Fibroblast of lung (primary cell): ENCODE measurements at regions not wholly inside any gene's neighbourhood (a gene's known extent, or its start where the extent isn't known, plus 50 kb on each side); places are given as distances from the start of the nearest gene placed in this dataset.
"Not testable (repeated sequence)": the region's sequence is repeated elsewhere in the genome, so short reads cannot be mapped to it uniquely, and the experiment has no call there.

Source experiments
- DNase-seq, 2 donors: peaks; one replicate each; pipeline versions ENCODE4 v3.0.0 to v3.0.0-alpha.2; 2010; ENCODE audit warnings: low read depth in 2 of 2
- H2AFZ ChIP-seq: 2 replicates; pipeline ENCODE4 v1.5.1; 2012; ENCODE audit warnings: low read length, control low read depth, inconsistent platforms
- H3K27ac ChIP-seq: 2 replicates; pipeline ENCODE4 v1.5.1; 2011; ENCODE audit warnings: low read length, control low read depth; ENCODE audit not compliant: insufficient read depth
- H3K27me3 ChIP-seq: 2 replicates; pipeline ENCODE4 v1.5.1; 2011; ENCODE audit warnings: mild to moderate bottlenecking, low read length; ENCODE audit not compliant: control insufficient read depth, insufficient read depth
- H3K36me3 ChIP-seq: 2 replicates; pipeline ENCODE4 v1.5.1; 2011; ENCODE audit warnings: low read length; ENCODE audit not compliant: control insufficient read depth, insufficient read depth
- H3K4me1 ChIP-seq: 2 replicates; pipeline ENCODE4 v1.5.1; 2011; ENCODE audit warnings: low read length; ENCODE audit not compliant: control insufficient read depth, insufficient read depth; ENCODE audit errors: extremely low read depth
- H3K4me2 ChIP-seq: 2 replicates; pipeline ENCODE4 v1.5.1; 2011; ENCODE audit warnings: low read length, control low read depth; ENCODE audit not compliant: insufficient read depth; ENCODE audit errors: extremely low read depth
- H3K4me3 ChIP-seq, 4 experiments: fragments of 200-600 bp in 1 of 4; sonication (generic) in 1 of 4; replicated peaks in 1 of 4; 2 replicates each; pipeline ENCODE4 v1.5.1; 2011 to 2016; ENCODE audit warnings: low read length in 4 of 4, low read depth in 3 of 4, mild to moderate bottlenecking in 3 of 4, control low read depth in 2 of 4, inconsistent platforms in 1 of 4, mixed read lengths in 1 of 4; ENCODE audit not compliant: insufficient read depth in 1 of 4; ENCODE audit errors: control extremely low read depth in 1 of 4
- H3K79me2 ChIP-seq: 2 replicates; pipeline ENCODE4 v1.5.1; 2012; ENCODE audit warnings: mild to moderate bottlenecking, low read length, inconsistent platforms; ENCODE audit not compliant: control insufficient read depth, insufficient read depth
- H3K9ac ChIP-seq: 2 replicates; pipeline ENCODE4 v1.5.1; 2011; ENCODE audit warnings: mild to moderate bottlenecking, low read length, control low read depth; ENCODE audit not compliant: insufficient read depth
- H3K9me3 ChIP-seq: 2 replicates; pipeline ENCODE4 v1.5.1; 2012; ENCODE audit warnings: low read depth, low read length; ENCODE audit not compliant: control insufficient read depth, insufficient read depth
- H4K20me1 ChIP-seq: 2 replicates; pipeline ENCODE4 v1.5.1; 2011; ENCODE audit warnings: low read length; ENCODE audit not compliant: control insufficient read depth, insufficient read depth; ENCODE audit errors: extremely low read depth
- EZH2 ChIP-seq: IDR thresholded peaks from 2 replicates; pipeline ENCODE4 v1.5.1; 2012; ENCODE audit warnings: low read length, control low read depth, mild to moderate bottlenecking; ENCODE audit errors: missing control alignments
- TF ChIP-seq, protein P1 (sequence below), 2 donors: IDR thresholded peaks in 1 of 2; conservative IDR thresholded peaks in 1 of 2; 1 replicate in 1 of 2; 2 replicates in 1 of 2; pipeline ENCODE4 v1.5.1; 2011 to 2012; ENCODE audit warnings: low read length in 2 of 2, control low read depth in 1 of 2, inconsistent platforms in 1 of 2, low read depth in 1 of 2, mild to moderate bottlenecking in 1 of 2

GRCh38 chr3:102727340-102727739, 292.5 kb downstream of the ZPLD1 start:
- H3K9ac ChIP-seq, result no peak overlapping the region
- no peaks in the 10 kb centered on the region for H3K9me3 ChIP-seq
- DNase-seq, result no peak
- no peaks in the 10 kb centered on the region for H3K79me2 ChIP-seq
- TF ChIP-seq, protein P1, sequence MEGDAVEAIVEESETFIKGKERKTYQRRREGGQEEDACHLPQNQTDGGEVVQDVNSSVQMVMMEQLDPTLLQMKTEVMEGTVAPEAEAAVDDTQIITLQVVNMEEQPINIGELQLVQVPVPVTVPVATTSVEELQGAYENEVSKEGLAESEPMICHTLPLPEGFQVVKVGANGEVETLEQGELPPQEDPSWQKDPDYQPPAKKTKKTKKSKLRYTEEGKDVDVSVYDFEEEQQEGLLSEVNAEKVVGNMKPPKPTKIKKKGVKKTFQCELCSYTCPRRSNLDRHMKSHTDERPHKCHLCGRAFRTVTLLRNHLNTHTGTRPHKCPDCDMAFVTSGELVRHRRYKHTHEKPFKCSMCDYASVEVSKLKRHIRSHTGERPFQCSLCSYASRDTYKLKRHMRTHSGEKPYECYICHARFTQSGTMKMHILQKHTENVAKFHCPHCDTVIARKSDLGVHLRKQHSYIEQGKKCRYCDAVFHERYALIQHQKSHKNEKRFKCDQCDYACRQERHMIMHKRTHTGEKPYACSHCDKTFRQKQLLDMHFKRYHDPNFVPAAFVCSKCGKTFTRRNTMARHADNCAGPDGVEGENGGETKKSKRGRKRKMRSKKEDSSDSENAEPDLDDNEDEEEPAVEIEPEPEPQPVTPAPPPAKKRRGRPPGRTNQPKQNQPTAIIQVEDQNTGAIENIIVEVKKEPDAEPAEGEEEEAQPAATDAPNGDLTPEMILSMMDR (conservative IDR thresholded peaks at IDR 0.05 in 1 of 2, IDR thresholded peaks at IDR 0.05 in 1 of 2; ENCODE audit: low read depth in 1 of 2, low read length in 2 of 2), result no peak
- TF ChIP-seq EZH2, result no peak
- no peaks in the 10 kb centered on the region for H3K27me3 ChIP-seq
- no peak overlapping the region for H2AFZ ChIP-seq
- no peaks in the 10 kb centered on the region for H4K20me1 ChIP-seq
- H3K4me1 ChIP-seq, result no peaks in the 10 kb centered on the region
- no peak overlapping the region for H3K4me3 ChIP-seq
- no peaks in the 10 kb centered on the region for H3K36me3 ChIP-seq
- no peak overlapping the region for H3K27ac ChIP-seq
- H3K4me2 ChIP-seq, result no peak overlapping the region

GRCh38 chr3:102732581-102732980, 297.8 kb downstream of the ZPLD1 start:
- not testable (repeated sequence) for DNase-seq, H2AFZ ChIP-seq, H3K27ac ChIP-seq, H3K9me3 ChIP-seq, H3K4me1 ChIP-seq, H3K36me3 ChIP-seq, H4K20me1 ChIP-seq, H3K27me3 ChIP-seq, H3K4me3 ChIP-seq, H3K79me2 ChIP-seq, H3K4me2 ChIP-seq, H3K9ac ChIP-seq

DNA sequence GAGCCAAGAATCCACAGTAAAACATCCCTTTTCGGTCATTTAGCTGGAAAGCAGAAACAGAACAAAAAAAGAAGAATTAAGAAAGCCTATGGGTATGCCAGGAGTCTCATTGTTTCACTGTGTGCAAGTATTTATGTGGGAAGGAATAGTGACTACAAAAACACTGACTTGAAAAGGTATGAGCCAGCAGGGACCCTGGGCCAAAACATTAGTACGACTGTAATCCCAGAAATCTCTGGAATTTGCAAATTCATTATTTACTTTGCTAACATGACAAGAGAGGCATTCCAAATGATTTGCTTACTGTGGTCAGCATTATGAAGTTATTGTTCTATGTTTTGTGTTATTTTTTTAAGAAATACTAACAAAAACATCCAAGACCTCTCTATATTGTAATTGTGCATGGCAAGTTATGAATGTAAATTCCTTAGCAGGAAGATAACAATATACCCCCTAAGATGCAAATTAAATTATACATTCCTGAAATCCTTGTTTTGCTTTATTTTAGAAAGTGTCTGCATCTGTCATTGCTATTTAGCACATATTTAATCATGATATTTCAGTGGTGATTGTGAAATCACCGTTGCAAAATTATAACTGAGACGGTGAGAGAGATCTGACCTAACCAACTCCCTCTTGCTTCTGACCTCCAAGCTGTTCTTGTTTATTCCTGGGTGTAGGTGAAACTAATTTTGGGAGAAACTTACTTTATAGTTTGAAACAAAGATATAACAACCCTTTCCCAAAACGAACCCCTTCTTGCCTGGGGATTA, 299.2 kb downstream of the ZPLD1 start:
- no peaks in the 10 kb centered on the region for H3K4me1 ChIP-seq
- H3K9me3 ChIP-seq, result no peaks in the 10 kb centered on the region
- H2AFZ ChIP-seq, result no peak overlapping the region
- H3K4me2 ChIP-seq, result no peak overlapping the region
- peak; percentile 17 to 89 for DNase-seq
- no peak overlapping the region for H3K27ac ChIP-seq
- no peaks in the 10 kb centered on the region for H3K27me3 ChIP-seq
- no peaks in the 10 kb centered on the region for H4K20me1 ChIP-seq
- no peak overlapping the region for H3K9ac ChIP-seq
- no peak for TF ChIP-seq EZH2
- TF ChIP-seq, protein P1 (conservative IDR thresholded peaks at IDR 0.05 in 1 of 2, IDR thresholded peaks at IDR 0.05 in 1 of 2; ENCODE audit: low read depth in 1 of 2, low read length in 2 of 2), result no peak
- no peaks in the 10 kb centered on the region for H3K79me2 ChIP-seq
- no peak overlapping the region for H3K4me3 ChIP-seq
- H3K36me3 ChIP-seq, result no peaks in the 10 kb centered on the region
